Ectodermal cell (in vitro differentiated cells): ENCODE measurements at regions not wholly inside any gene's neighbourhood (a gene's known extent, or its start where the extent isn't known, plus 50 kb on each side); places are given as distances from the start of the nearest gene placed in this dataset.

Experiments
- H3K27ac ChIP-seq: 2 replicates; pipeline ENCODE4 v1.7.0; 2013; ENCODE audit warnings: mild to moderate bottlenecking, low read depth, low read length; ENCODE audit not compliant: insufficient read depth, poor library complexity, severe bottlenecking
- H3K27me3 ChIP-seq: 2 replicates; pipeline ENCODE4 v1.7.0; 2013; ENCODE audit warnings: mild to moderate bottlenecking, low read length; ENCODE audit not compliant: insufficient read depth, control insufficient read depth, poor library complexity, severe bottlenecking
- H3K36me3 ChIP-seq: one replicate; pipeline ENCODE4 v1.7.0; 2013; ENCODE audit warnings: low read length; ENCODE audit not compliant: control insufficient read depth, insufficient read depth
- H3K4me1 ChIP-seq: one replicate; pipeline ENCODE4 v1.7.0; 2013; ENCODE audit warnings: low read length; ENCODE audit not compliant: control insufficient read depth, insufficient read depth
- H3K4me3 ChIP-seq: 2 replicates; pipeline ENCODE4 v1.7.0; 2013; ENCODE audit warnings: low read depth, low read length, control low read depth; ENCODE audit not compliant: insufficient read depth
- H3K9me3 ChIP-seq: 2 replicates; pipeline ENCODE4 v1.7.0; 2013; ENCODE audit warnings: mild to moderate bottlenecking, low read length, moderate library complexity; ENCODE audit not compliant: control insufficient read depth
- WGBS, 2 experiments: methylation state at CpG; one replicate each; pipeline ENCODE4 v1.1.7; 2013; ENCODE audit warnings: missing lambda C conversion rate in 2 of 2; 5-methylcytosine and 5-hydroxymethylcytosine counted together

- no peaks in the 10 kb centered on the region for H3K36me3 ChIP-seq
- no peak overlapping the region for H3K4me3 ChIP-seq
- WGBS, 2 experiments: 98 to 100% methylated on average over 2 of the region's 2 CpGs
- H3K27ac ChIP-seq: no peak overlapping the region
- no peaks in the 10 kb centered on the region for H3K9me3 ChIP-seq
- no peaks in the 10 kb centered on the region for H3K4me1 ChIP-seq
- H3K27me3 ChIP-seq: no peaks in the 10 kb centered on the region
Observed at GRCh38 chr2:107407974-107408373, 418.7 kb upstream of the RGPD4 start.

- WGBS, 2 experiments: 96 to 98% methylated on average over 2 of the region's 2 CpGs
- Histone ChIP-seq H3K36me3 (no peaks in the 10 kb centered on the region), H3K4me3 (no peak overlapping the region), H3K27ac (no peak overlapping the region), H3K9me3 (no peaks in the 10 kb centered on the region), H3K4me1 (no peaks in the 10 kb centered on the region), H3K27me3 (no peaks in the 10 kb centered on the region)
Observed at GRCh38 chr2:107411267-107411666, 415.4 kb upstream of the RGPD4 start.

- no peaks in the 10 kb centered on the region for H3K27me3 ChIP-seq
- H3K36me3 ChIP-seq: no peaks in the 10 kb centered on the region
- no peak overlapping the region for H3K27ac ChIP-seq
- no peaks in the 10 kb centered on the region for H3K4me1 ChIP-seq
- WGBS, 2 experiments: 92 to 95% methylated on average over 5 to 6 of the region's 6 CpGs
- no peaks in the 10 kb centered on the region for H3K9me3 ChIP-seq
- no peak overlapping the region for H3K4me3 ChIP-seq
Observed at GRCh38 chr2:107412209-107412904, 414.3 kb upstream of the RGPD4 start.

DNA sequence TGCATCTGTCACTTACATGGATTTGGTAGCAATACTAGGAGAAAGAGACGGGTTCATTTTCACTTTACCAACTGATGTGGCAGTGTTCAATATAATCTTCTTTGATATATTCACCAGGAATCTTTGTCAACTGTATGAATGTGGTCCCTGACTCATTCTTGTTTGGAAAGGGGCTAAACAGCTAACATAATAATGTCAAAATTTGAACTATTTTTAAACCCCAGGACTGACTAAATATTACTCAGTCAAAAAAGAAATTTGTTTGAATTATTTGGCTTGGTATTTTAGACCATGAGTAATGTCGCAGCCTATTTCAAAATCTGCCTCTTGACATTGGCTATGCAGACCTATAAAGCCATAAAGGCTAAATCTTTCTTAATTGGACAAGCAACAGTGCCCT lies 413.7 kb upstream of the RGPD4 start:
- Histone ChIP-seq H3K4me1 (no peaks in the 10 kb centered on the region), H3K27me3 (no peaks in the 10 kb centered on the region), H3K36me3 (no peaks in the 10 kb centered on the region), H3K27ac (no peak overlapping the region), H3K4me3 (no peak overlapping the region), H3K9me3 (no peaks in the 10 kb centered on the region)
- WGBS, 2 experiments: 93 to 100% methylated on average over 2 of the region's 2 CpGs

DNA sequence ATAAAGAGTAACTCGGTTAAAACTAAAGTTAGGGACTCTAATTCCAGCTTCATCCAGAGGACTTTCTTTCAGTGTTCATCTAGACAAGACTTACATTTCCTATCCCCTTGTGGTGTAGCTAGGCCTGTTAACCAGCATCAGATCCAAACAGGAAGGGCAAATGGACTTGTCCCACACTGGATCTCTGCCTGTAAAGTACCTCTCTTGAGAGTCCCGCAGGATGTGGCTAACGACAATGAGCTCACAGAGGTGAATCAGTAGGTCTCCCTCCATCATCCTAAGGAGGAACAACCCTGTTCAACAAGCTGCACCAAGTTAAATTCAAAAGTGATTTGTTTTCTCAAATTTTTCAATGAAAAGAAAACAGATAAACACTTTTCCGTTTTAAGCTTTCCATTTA lies 412.3 kb upstream of the RGPD4 start:
- Histone ChIP-seq H3K4me3 (no peak overlapping the region), H3K27ac (no peak overlapping the region), H3K9me3 (no peaks in the 10 kb centered on the region), H3K36me3 (no peaks in the 10 kb centered on the region), H3K4me1 (no peaks in the 10 kb centered on the region), H3K27me3 (no peaks in the 10 kb centered on the region)
- WGBS, 2 experiments: 94 to 95% methylated on average over 4 of the region's 4 CpGs

GRCh38 chr2:107418708-107419107 lies 408.0 kb upstream of the RGPD4 start:
- no peaks in the 10 kb centered on the region for H3K4me1 ChIP-seq
- 86 to 96% methylated on average over 3 of the region's 3 CpGs for WGBS, 2 experiments
- no peaks in the 10 kb centered on the region for H3K27me3 ChIP-seq
- H3K4me3 ChIP-seq: no peak overlapping the region
- no peak overlapping the region for H3K27ac ChIP-seq
- no peaks in the 10 kb centered on the region for H3K36me3 ChIP-seq
- H3K9me3 ChIP-seq: no peaks in the 10 kb centered on the region

DNA sequence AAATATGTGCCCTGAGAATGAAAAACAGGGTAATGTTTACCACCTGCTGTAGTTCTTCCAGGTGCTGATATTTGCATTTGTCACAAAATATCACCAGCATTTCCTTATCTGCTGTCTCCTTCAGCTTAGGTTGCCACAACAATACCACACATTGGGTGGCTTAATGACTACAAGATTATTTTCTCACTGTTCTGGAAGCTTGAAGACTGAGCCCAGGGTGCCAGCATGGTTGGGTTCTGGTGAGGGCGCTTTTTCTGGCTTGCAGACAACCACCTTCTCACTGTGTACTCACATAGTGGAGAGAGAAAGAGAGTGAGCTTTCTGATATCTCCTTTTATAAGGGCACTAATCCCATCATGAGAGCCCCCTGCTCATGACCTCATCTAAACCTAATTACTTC lies 407.5 kb upstream of the RGPD4 start:
- Histone ChIP-seq H3K27me3 (no peaks in the 10 kb centered on the region), H3K27ac (no peak overlapping the region), H3K4me1 (no peaks in the 10 kb centered on the region), H3K9me3 (no peaks in the 10 kb centered on the region), H3K36me3 (no peaks in the 10 kb centered on the region), H3K4me3 (no peak overlapping the region)
- WGBS, 2 experiments: 80 to 91% methylated on average over 1 of the region's 1 CpG

DNA sequence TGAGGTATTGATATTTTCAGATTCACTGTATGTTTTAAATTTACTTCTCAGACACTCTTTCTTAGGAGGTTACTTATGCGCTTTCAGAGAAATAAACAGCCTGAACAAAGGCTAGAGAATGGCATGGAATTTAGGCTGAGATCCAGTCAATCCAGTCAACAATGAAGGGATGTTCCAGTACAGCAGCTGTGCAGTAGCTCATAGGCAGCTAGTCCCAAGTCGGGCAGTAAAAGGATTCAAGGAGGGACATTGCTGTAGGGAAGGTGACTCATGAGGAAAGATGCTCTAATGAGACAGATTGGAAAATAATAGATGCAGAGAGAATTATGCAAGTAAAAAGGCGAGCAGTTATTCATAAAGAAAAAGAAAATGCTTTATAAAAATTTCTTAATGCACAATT lies 397.9 kb upstream of the RGPD4 start:
- Histone ChIP-seq H3K27ac (no peak overlapping the region), H3K9me3 (no peaks in the 10 kb centered on the region), H3K4me3 (no peak overlapping the region), H3K27me3 (no peaks in the 10 kb centered on the region), H3K36me3 (no peaks in the 10 kb centered on the region), H3K4me1 (no peaks in the 10 kb centered on the region)
- 95 to 96% methylated on average over 2 to 3 of the region's 3 CpGs for WGBS, 2 experiments

- no peak overlapping the region for H3K4me3 ChIP-seq
- no peak overlapping the region for H3K27ac ChIP-seq
- no peaks in the 10 kb centered on the region for H3K36me3 ChIP-seq
- H3K4me1 ChIP-seq: no peaks in the 10 kb centered on the region
- H3K9me3 ChIP-seq: no peaks in the 10 kb centered on the region
- no peaks in the 10 kb centered on the region for H3K27me3 ChIP-seq
- WGBS, 2 experiments: 100% methylated on average over 1 of the region's 1 CpG
Observed at GRCh38 chr2:107430006-107430405, 396.7 kb upstream of the RGPD4 start.

GRCh38 chr2:107430596-107431266 lies 396.0 kb upstream of the RGPD4 start:
- Histone ChIP-seq H3K27me3 (no peaks in the 10 kb centered on the region), H3K27ac (no peak overlapping the region), H3K36me3 (no peaks in the 10 kb centered on the region), H3K9me3 (no peaks in the 10 kb centered on the region), H3K4me1 (no peaks in the 10 kb centered on the region), H3K4me3 (no peak overlapping the region)
- WGBS, 2 experiments: 79 to 87% methylated on average over 10 of the region's 10 CpGs
